ENCODE measurements at regions not wholly inside any gene's neighbourhood (a gene's known extent, or its start where the extent isn't known, plus 50 kb on each side); places are given as distances from the start of the nearest gene placed in this dataset.

- Mint-ChIP-seq H3K27ac (no peak overlapping the region), H3K9me3 (no peaks in the 10 kb centered on the region), H3K27me3 (no peaks in the 10 kb centered on the region), H3K4me3 (no peak overlapping the region), H3K36me3 (ENCODE audit: low read depth) (no peaks in the 10 kb centered on the region), H3K4me1 (ENCODE audit: low read depth) (no peaks in the 10 kb centered on the region)
- intact Hi-C loops (cut with micrococcal nuclease) = no loop called here
These were observed 87.5 kb downstream of the RBM43 start for GRCh38 chr2:151174127-151174526.

DNA sequence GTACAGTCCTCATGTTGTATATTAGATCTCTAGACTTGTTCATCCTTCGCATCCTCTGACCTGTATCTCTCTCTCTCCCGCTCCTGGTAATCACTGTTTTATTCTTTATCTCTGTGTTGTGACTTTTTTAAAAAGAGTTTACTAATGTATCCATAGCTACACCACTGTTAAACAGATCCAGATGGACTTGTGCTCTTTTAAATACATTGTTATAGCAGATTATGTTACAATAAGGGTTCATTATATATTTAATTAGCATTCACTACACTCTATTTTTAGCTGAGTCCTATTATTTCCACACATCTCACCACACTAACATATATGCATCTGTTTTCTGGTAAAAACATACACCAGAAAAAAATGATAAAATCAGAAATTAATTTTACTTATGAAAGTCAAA lies 90.5 kb downstream of the RBM43 start:
- Mint-ChIP-seq H3K4me1 (ENCODE audit: low read depth) (no peaks in the 10 kb centered on the region), H3K4me3 (no peak overlapping the region), H3K9me3 (no peaks in the 10 kb centered on the region), H3K27me3 (no peaks in the 10 kb centered on the region), H3K36me3 (ENCODE audit: low read depth) (no peaks in the 10 kb centered on the region), H3K27ac (no peak overlapping the region)
- intact Hi-C loops (cut with micrococcal nuclease) = no loop called here

DNA sequence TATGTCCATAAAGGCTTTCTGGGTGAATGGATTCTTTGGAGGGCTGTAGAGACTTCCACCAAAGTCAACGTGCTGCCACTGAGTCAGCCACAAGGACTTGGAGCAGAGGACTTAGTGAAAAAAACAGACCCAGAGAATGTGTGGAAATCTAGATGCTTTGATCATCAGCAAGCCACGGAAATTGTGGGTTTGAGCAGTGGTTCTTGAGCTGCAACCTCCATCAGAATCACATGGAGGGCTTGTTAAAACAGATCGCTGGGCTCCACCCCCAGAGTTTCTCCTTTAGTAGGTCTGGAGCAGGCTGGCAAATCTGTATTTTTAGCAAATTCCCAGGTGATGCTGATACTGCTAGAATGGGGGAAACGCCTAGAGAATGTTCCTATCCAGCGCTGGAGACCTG lies 95.3 kb downstream of the RBM43 start:
- Mint-ChIP-seq H3K4me1 (ENCODE audit: low read depth) (no peaks in the 10 kb centered on the region), H3K4me3 (no peak overlapping the region), H3K27me3 (no peaks in the 10 kb centered on the region), H3K27ac (no peak overlapping the region), H3K36me3 (ENCODE audit: low read depth) (no peaks in the 10 kb centered on the region), H3K9me3 (no peaks in the 10 kb centered on the region)
- intact Hi-C loops (cut with micrococcal nuclease) = no loop called here

DNA sequence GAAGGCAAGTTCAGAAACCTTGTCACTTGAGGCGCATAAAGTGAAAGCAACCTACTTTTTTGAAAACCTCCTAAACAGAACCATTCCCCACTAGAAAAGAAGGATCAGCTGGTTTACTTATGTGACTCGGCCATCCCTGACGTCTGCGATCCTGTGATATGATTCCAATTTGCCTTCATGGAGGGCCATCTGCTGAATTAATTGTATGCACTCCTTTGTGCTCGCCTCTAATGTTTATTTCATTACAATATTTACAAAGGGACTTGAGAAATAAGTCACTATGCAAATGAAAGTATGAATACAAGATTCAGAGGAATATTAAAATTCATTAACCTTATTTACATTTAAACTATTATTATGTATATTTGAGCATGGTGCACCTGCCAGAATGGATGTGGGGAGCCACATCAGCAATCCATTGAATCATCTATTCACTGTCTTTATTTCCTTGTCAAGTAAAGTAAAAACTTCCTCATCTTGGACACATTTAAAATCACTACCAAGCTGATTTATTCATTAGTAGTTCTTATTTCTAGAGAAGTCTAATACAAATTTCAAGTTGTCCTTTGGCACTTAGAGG lies 96.5 kb downstream of the RBM43 start:
- Mint-ChIP-seq H3K4me3 (no peak overlapping the region), H3K27me3 (no peaks in the 10 kb centered on the region), H3K27ac (no peak overlapping the region), H3K36me3 (ENCODE audit: low read depth) (no peaks in the 10 kb centered on the region), H3K9me3 (no peaks in the 10 kb centered on the region), H3K4me1 (ENCODE audit: low read depth) (no peaks in the 10 kb centered on the region)
- intact Hi-C loops (cut with micrococcal nuclease) = no loop called here

GRCh38 chr2:151161821-151162551 lies 99.7 kb downstream of the RBM43 start:
- Mint-ChIP-seq H3K9me3 (no peaks in the 10 kb centered on the region), H3K27ac (no peak overlapping the region)
- intact Hi-C loops (cut with micrococcal nuclease) = no loop called here

GRCh38 chr2:151159109-151159662 lies 102.5 kb downstream of the RBM43 start:
- Mint-ChIP-seq H3K27ac (no peak overlapping the region), H3K9me3 (no peaks in the 10 kb centered on the region), H3K36me3 (ENCODE audit: low read depth) (no peaks in the 10 kb centered on the region), H3K4me1 (ENCODE audit: low read depth) (no peaks in the 10 kb centered on the region), H3K4me3 (no peak overlapping the region), H3K27me3 (no peaks in the 10 kb centered on the region)
- intact Hi-C loops (cut with micrococcal nuclease) = no loop called here

More at GRCh38 chr2:151161821-151162551, 99.7 kb downstream of the RBM43 start:
- Mint-ChIP-seq H3K4me1 (ENCODE audit: low read depth) (no peaks in the 10 kb centered on the region), H3K27me3 (no peaks in the 10 kb centered on the region), H3K36me3 (ENCODE audit: low read depth) (no peaks in the 10 kb centered on the region), H3K4me3 (no peak overlapping the region)

DNA sequence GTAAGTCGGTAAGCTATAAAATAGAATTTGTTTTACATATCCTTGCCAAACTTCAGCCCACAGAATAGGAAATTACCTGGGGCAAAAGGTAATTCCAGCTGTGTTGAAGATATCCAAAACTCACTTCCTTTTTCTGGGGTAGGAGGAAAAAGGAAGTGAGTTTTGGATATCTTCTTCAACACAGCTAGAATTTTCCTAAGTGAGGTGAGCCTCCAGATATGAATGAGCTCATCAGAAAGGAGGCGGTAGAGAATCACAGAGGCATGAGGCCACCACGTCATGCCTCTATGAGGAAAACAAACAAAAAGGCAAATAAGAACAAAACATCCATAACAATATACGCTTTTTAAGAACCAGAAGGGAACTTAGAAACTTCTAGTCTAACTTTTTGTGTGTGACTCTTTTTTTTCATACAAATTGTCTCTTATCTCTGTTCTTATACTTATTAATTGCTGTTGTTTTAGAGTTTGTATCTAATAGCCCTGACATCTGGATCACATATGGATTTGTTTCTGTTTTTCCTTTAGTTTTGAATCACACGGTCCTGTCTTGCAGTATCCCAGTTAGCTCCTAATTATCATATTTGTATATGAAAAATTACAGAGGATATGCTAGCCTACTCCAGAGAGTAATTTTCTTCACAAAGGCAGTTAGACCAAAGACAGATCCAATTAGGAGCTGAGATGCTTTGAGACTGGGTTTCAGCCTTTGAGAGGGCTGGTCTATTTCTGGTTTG lies 104.5 kb downstream of the RBM43 start:
- Mint-ChIP-seq H3K27ac (no peak overlapping the region), H3K9me3 (no peaks in the 10 kb centered on the region)
- intact Hi-C loops (cut with micrococcal nuclease) = no loop called here

GRCh38 chr2:151156431-151156830 lies 105.2 kb downstream of the RBM43 start:
- Mint-ChIP-seq H3K9me3 (no peaks in the 10 kb centered on the region), H3K27me3 (no peaks in the 10 kb centered on the region), H3K4me1 (ENCODE audit: low read depth) (no peaks in the 10 kb centered on the region), H3K4me3 (no peak overlapping the region), H3K36me3 (ENCODE audit: low read depth) (no peaks in the 10 kb centered on the region), H3K27ac (no peak overlapping the region)
- intact Hi-C loops (cut with micrococcal nuclease) = no loop called here

More for the DNA sequence above, 104.5 kb downstream of the RBM43 start:
- H3K27me3 Mint-ChIP-seq = no peaks in the 10 kb centered on the region
- H3K4me1 Mint-ChIP-seq (ENCODE audit: low read depth) = no peaks in the 10 kb centered on the region
- H3K36me3 Mint-ChIP-seq (ENCODE audit: low read depth) = no peaks in the 10 kb centered on the region
- no peak overlapping the region for H3K4me3 Mint-ChIP-seq

DNA sequence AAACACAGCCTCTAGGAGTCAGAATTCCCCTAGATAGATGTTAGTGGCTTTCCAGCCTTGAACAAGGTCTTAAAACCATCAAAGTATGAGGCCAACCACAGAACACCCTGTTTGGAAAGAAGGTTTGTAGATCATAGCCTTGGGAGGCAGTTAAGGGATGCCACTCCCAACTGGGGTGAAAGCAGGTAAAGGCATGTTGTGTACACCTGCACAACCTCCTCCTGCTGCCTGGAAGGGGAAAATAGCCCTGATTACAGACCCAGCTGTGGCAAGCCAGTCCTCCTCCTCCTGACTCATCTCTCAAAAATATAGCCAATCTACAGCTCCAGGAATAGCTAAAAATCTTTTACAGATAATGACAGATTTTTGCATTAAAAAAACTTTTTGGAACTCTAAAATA lies 108.1 kb downstream of the RBM43 start:
- Mint-ChIP-seq H3K27ac (no peak overlapping the region), H3K4me3 (no peak overlapping the region), H3K27me3 (no peaks in the 10 kb centered on the region), H3K36me3 (ENCODE audit: low read depth) (no peaks in the 10 kb centered on the region), H3K4me1 (ENCODE audit: low read depth) (peaks cover 6% of the 10 kb centered on the region), H3K9me3 (no peaks in the 10 kb centered on the region)
- intact Hi-C loops (cut with micrococcal nuclease) = no loop called here

DNA sequence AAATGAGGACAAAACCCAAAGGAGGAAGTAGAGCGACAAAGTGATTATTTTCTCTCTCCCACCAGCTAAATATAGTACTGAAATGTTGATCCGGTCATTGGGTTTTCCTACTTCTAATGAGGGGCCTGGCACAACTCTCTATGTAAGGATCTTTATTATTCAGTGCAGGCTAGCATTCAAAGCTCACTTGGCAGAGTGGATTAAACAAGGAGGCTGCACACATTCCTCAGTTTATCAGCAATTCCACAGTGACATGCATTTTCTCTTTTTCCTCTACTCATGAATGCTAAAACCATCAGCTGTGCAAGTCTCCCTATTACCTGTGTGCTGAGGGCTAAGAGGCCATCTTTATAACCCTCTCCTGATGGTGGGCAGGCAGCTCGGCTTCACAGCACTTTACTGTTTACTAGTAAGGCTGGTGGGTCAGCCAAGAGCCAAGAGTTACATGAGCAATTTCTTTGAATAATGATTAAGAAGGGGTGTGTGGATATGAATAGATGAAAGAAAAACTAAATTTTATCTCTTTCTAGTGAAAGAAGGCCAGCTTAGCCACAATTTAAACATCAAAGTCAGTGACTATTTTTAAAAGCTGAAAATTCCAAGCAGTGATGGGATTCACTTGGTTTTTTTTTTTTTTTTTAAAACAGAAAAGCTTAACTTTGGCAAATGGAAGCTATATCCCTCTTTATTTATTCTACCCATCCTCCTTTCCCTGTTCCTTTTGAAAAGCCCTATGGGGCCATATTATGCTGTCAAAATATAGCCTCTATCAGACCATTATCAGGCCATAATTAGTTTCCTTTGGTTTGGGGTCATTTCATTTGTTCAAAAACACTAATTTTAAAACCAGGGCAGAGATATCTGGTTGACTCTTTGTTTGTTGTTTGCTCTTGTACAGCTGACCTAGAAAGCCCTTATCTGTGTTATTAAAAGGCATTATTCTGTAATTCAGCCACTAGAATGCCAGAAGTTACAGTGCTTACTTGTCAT lies 111.0 kb downstream of the RBM43 start:
- Mint-ChIP-seq H3K27me3 (no peaks in the 10 kb centered on the region), H3K4me1 (ENCODE audit: low read depth) (peaks cover 6% of the 10 kb centered on the region), H3K9me3 (no peaks in the 10 kb centered on the region), H3K27ac (no peak overlapping the region), H3K36me3 (ENCODE audit: low read depth) (no peaks in the 10 kb centered on the region), H3K4me3 (no peak overlapping the region)
- intact Hi-C loops (cut with micrococcal nuclease) = no loop called here

DNA sequence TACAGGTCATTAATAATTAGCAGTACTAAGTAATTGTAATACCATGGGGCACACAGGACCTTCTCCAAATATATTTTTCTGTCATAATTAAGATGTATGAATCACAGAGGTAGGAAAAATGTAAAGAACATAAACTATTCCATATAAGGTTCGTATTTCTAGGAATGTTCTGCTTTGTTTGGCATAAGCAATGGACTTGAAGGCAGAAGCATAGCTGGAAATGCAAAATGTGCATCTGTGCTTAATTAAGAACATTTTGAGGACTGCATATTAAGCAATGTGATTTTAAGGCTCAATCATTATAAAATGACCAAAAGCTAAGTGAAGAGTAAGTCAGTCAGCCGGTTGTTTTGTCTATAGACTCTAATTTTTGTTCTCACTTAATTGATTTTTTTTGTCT lies 123.2 kb downstream of the RBM43 start:
- Mint-ChIP-seq H3K4me1 (ENCODE audit: low read depth) (no peaks in the 10 kb centered on the region), H3K27me3 (no peaks in the 10 kb centered on the region), H3K4me3 (no peak overlapping the region), H3K27ac (no peak overlapping the region), H3K36me3 (ENCODE audit: low read depth) (no peaks in the 10 kb centered on the region), H3K9me3 (no peaks in the 10 kb centered on the region)
- intact Hi-C loops (cut with micrococcal nuclease) = no loop called here

GRCh38 chr2:151137526-151137925 lies 124.1 kb downstream of the RBM43 start:
- no peaks in the 10 kb centered on the region for H3K27me3 Mint-ChIP-seq

DNA sequence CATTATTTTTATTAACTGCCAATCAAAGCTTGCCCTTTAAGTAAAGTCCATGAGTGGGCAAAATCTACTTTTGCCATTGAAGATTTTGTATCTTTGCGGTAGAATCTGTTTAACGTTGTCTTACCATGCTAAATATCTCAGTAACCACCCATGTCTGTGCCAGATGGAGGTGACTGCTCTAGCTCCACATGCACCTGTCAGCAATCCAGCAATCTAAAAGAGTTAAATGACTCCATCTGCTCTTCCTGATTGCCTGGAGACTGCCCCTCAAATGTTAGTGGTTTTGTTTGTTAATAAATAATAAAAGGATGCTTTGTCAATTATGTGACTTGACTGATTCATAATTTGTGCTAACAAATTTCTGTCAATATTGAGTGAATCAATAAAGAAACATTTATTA lies 141.7 kb downstream of the RBM43 start:
- intact Hi-C loops (cut with micrococcal nuclease) = no loop called here
- Mint-ChIP-seq H3K36me3 (ENCODE audit: low read depth) (no peaks in the 10 kb centered on the region), H3K4me1 (ENCODE audit: low read depth) (no peaks in the 10 kb centered on the region), H3K9me3 (peaks cover 9% of the 10 kb centered on the region), H3K27ac (no peak overlapping the region), H3K4me3 (no peak overlapping the region), H3K27me3 (no peaks in the 10 kb centered on the region)

More at GRCh38 chr2:151137526-151137925, 124.1 kb downstream of the RBM43 start:
- H3K27ac Mint-ChIP-seq = no peak overlapping the region
- intact Hi-C loops (cut with micrococcal nuclease) = no loop called here
- H3K4me3 Mint-ChIP-seq = no peak overlapping the region
- no peaks in the 10 kb centered on the region for H3K9me3 Mint-ChIP-seq
- H3K4me1 Mint-ChIP-seq (ENCODE audit: low read depth) = no peaks in the 10 kb centered on the region
- no peaks in the 10 kb centered on the region for H3K36me3 Mint-ChIP-seq (ENCODE audit: low read depth)
